HCT116 (cell line): ENCODE measurements at regions not wholly inside any gene's neighbourhood (a gene's known extent, or its start where the extent isn't known, plus 50 kb on each side); places are given as distances from the start of the nearest gene placed in this dataset.

Source experiments
- ATAC-seq: fragments of 200-7000 bp; cut with Tn5 transposase; 2 replicates; pipeline ENCODE4 v1.9.1; 2020; ENCODE audit warnings: mild to moderate bottlenecking, moderate library complexity
- BruUV-seq: library from RNA; stranded (reverse); fragments of 400-500 nt; replicated peaks from 2 replicates; lab custom pipeline; 2021; lab: Mats Ljungman, UMichigan
- CTCF ChIA-PET: fragments of 300-600 bp; sonication (Branson Sonifier 250); formaldehyde crosslinking; loops from one replicate; lab custom pipeline; 2021; ENCODE audit warnings: antibody characterized with exemption; lab: Charles Lee
- POLR2A ChIA-PET: fragments of 300-600, 350-600 bp; sonication (Branson Sonifier 250); formaldehyde crosslinking; loops from one replicate; lab custom pipeline; 2021; ENCODE audit warnings: antibody characterized with exemption; lab: Charles Lee
- RAD21 ChIA-PET, 2 experiments: fragments of 300-600 bp; sonication (Branson Sonifier 250); formaldehyde crosslinking; loops; one replicate each; lab custom pipeline; 2023; ENCODE audit warnings: low total read pairs in 2 of 2; ENCODE audit not compliant: uncharacterized antibody in 2 of 2, unreplicated experiment in 2 of 2, low non-redundant PET in 1 of 2; lab: Charles Lee
- DNase-seq: peaks from one replicate; pipeline ENCODE4 v3.0.0-alpha.2; 2010; ENCODE audit warnings: low read depth, low spot score
- H2AFZ ChIP-seq: fragments of 200-600 bp; shearing (Covaris generic), sonication (generic); 2 replicates; pipeline ENCODE4 v1.6.1; 2017; ENCODE audit warnings: low read depth, mixed run types, mixed read lengths, antibody characterized with exemption, low read length; ENCODE audit not compliant: poor library complexity, severe bottlenecking
- H3K27ac ChIP-seq: 2 replicates; pipeline ENCODE4 v1.5.1; 2012; ENCODE audit warnings: low read depth, low read length
- H3K27me3 ChIP-seq: fragments of 200-600 bp; sonication (generic); 2 replicates; pipeline ENCODE4 v1.6.1; 2016; ENCODE audit warnings: mixed run types, low read length, mixed read lengths; ENCODE audit not compliant: insufficient read depth
- H3K36me3 ChIP-seq, 2 experiments: fragments of 200-500 bp in 1 of 2; fragments of 200-600 bp in 1 of 2; sonication (Bioruptor generic) in 1 of 2; sonication (generic) in 1 of 2; 2 replicates each; pipeline versions ENCODE4 v1.5.1 to v1.6.1; 2014 to 2016; ENCODE audit warnings: low read length in 2 of 2, inconsistent platforms in 1 of 2, mixed read lengths in 1 of 2, mixed run types in 1 of 2; ENCODE audit not compliant: insufficient read depth in 2 of 2, control insufficient read depth in 1 of 2
- H3K4me1 ChIP-seq, 2 experiments: fragments of 200-600 bp in 1 of 2; sonication (generic) in 1 of 2; 2 replicates each; pipeline versions ENCODE4 v1.5.1 to v1.6.1; 2012 to 2017; ENCODE audit warnings: low read length in 2 of 2, inconsistent platforms in 1 of 2, mild to moderate bottlenecking in 1 of 2, mixed read lengths in 1 of 2, mixed run types in 1 of 2, moderate library complexity in 1 of 2; ENCODE audit not compliant: insufficient read depth in 2 of 2, control insufficient read depth in 1 of 2
- H3K4me2 ChIP-seq: fragments of 200-600 bp; sonication (generic); 2 replicates; pipeline ENCODE4 v1.6.1; 2017; ENCODE audit warnings: mixed run types, low read length, mixed read lengths
- H3K4me3 ChIP-seq, 2 experiments: fragments of 200-600 bp in 1 of 2; sonication (generic) in 1 of 2; replicated peaks in 1 of 2; 2 replicates each; pipeline ENCODE4 v1.5.1; 2011 to 2016; ENCODE audit warnings: low read length in 2 of 2, control low read depth in 1 of 2, low read depth in 1 of 2, mild to moderate bottlenecking in 1 of 2, mixed read lengths in 1 of 2, mixed run types in 1 of 2
- H3K79me2 ChIP-seq: fragments of 200-600 bp; sonication (generic); 2 replicates; pipeline ENCODE4 v1.6.1; 2017; ENCODE audit warnings: mild to moderate bottlenecking, mixed run types, low read length, moderate library complexity, mixed read lengths; ENCODE audit not compliant: insufficient read depth
- H3K9ac ChIP-seq: fragments of 200-600 bp; sonication (generic); 2 replicates; pipeline ENCODE4 v1.6.1; 2016; ENCODE audit warnings: low read length, mixed read lengths
- H3K9me2 ChIP-seq: fragments of 200-600 bp; sonication (generic), shearing (Covaris generic); 2 replicates; pipeline ENCODE4 v1.6.1; 2017; ENCODE audit warnings: mixed run types, mild to moderate bottlenecking, moderate library complexity; ENCODE audit not compliant: insufficient read depth
- H3K9me3 ChIP-seq, 2 experiments: fragments of 200-500 bp in 1 of 2; fragments of 200-600 bp in 1 of 2; sonication (Bioruptor generic) in 1 of 2; sonication (generic) in 1 of 2; 2 replicates each; pipeline ENCODE4 v1.6.1; 2014 to 2017; ENCODE audit warnings: low read length in 2 of 2, mixed read lengths in 2 of 2, inconsistent platforms in 1 of 2, low read depth in 1 of 2, mild to moderate bottlenecking in 1 of 2, mixed run types in 1 of 2, moderate library complexity in 1 of 2; ENCODE audit not compliant: control insufficient read depth in 1 of 2, insufficient read depth in 1 of 2
- H4K20me1 ChIP-seq: fragments of 200-600 bp; sonication (generic), shearing (Covaris generic); 2 replicates; pipeline ENCODE4 v1.6.1; 2017; ENCODE audit warnings: mixed run types, mild to moderate bottlenecking, moderate library complexity; ENCODE audit not compliant: insufficient read depth
- CBX3 ChIP-seq: IDR thresholded peaks from 2 replicates; pipeline ENCODE4 v1.6.1; 2012; ENCODE audit warnings: low read depth
- EZH2 ChIP-seq: fragments of 200-600 bp; sonication (generic); IDR thresholded peaks from 2 replicates; pipeline ENCODE4 v1.6.1; 2017; ENCODE audit warnings: antibody characterized with exemption, mixed run types
- FOSL1 ChIP-seq: IDR thresholded peaks from 2 replicates; pipeline ENCODE4 v1.6.1; 2012; ENCODE audit warnings: low read depth
- JUND ChIP-seq: IDR thresholded peaks from 2 replicates; pipeline ENCODE4 v1.6.1; 2012
- POLR2AphosphoS5 ChIP-seq: IDR thresholded peaks from 2 replicates; pipeline ENCODE4 v1.6.1; 2011; ENCODE audit warnings: mild to moderate bottlenecking, low read depth, low read length, moderate library complexity
- SRF ChIP-seq: IDR thresholded peaks from 2 replicates; pipeline ENCODE4 v1.6.1; 2012; ENCODE audit warnings: low read depth
- YY1 ChIP-seq: IDR thresholded peaks from 2 replicates; pipeline ENCODE4 v1.6.1; 2011; ENCODE audit warnings: low read length, low read depth, moderate library complexity, mild to moderate bottlenecking; ENCODE audit not compliant: insufficient replicate concordance; ENCODE audit errors: extremely low read depth
- intact Hi-C: fragments of 100-400 bp; cut with micrococcal nuclease; formaldehyde crosslinking; loops from 2 replicates; pipeline ENCODE4 v1.10.0; 2022
- TF ChIP-seq, protein P1 (sequence below): IDR thresholded peaks from 2 replicates; pipeline ENCODE4 v1.6.1; 2012
- TF ChIP-seq, protein P2 (sequence below): IDR thresholded peaks from 2 replicates; pipeline ENCODE4 v1.6.1; 2011; ENCODE audit warnings: mild to moderate bottlenecking, low read length, moderate library complexity; ENCODE audit not compliant: insufficient replicate concordance; ENCODE audit errors: extremely low read depth
- TF ChIP-seq, protein P3 (sequence below): IDR thresholded peaks from 2 replicates; pipeline ENCODE4 v1.6.1; 2012; ENCODE audit warnings: low read depth

DNA sequence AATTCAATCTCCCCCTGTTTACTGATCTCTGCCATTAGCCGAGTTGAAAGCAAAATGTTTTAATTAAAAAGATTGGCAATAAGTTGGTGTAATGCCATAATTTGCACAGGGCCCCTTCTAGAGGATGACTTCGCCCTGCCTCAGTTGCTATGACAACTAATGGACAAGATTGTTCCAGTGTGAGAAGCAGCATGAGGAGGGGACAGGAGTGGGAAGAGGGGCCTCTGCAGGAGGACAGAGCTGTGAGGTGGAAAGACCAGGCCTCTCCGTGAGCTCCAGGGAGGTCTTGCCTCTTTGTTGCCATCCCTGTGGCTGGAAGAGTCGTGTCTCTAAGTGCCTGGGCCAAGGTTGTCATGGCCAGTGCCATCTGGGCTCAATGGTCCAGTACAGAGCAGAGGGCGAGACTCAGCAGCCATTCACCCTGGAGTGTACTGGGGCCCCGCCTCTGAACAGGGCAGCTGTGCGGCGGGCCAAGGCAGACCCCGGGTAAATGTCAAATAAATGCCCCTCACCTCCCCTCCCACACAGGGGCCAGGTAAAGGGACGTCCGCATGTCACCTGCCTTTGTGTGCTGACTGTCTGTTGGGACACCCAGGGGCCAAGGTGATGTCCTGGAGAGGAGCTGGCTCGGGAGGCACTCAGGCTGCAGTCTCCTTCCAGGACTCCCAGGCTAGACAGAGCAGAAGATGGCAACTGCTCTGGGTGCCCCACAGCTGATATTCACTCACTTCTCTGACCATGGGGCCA is 97.0 kb upstream of the RET start:
- no peaks in the 10 kb centered on the region for H3K79me2 ChIP-seq
- BruUV-seq: no TSS peak
- no peak for ATAC-seq
- H2AFZ ChIP-seq: no peak overlapping the region
- ChIA-PET POLR2A (no interaction called here), CTCF (no interaction called here), RAD21 (no interaction called here)
- no peak overlapping the region for H3K4me2 ChIP-seq
- intact Hi-C loops: no loop called here
- no peaks in the 10 kb centered on the region for H3K9me3 ChIP-seq
- H3K9ac ChIP-seq: no peak overlapping the region
- DNase-seq: no peak
- H4K20me1 ChIP-seq: no peaks in the 10 kb centered on the region
- no peak overlapping the region for H3K4me3 ChIP-seq
- no peak for TF ChIP-seq CBX3
- no peak for TF ChIP-seq POLR2AphosphoS5
- TF ChIP-seq, protein P1, sequence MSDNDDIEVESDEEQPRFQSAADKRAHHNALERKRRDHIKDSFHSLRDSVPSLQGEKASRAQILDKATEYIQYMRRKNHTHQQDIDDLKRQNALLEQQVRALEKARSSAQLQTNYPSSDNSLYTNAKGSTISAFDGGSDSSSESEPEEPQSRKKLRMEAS: no peak
- TF ChIP-seq FOSL1: no peak
- H3K9me2 ChIP-seq: no peaks in the 10 kb centered on the region
- no peaks in the 10 kb centered on the region for H3K27me3 ChIP-seq
- no peaks in the 10 kb centered on the region for H3K36me3 ChIP-seq
- H3K27ac ChIP-seq: no peak overlapping the region
- H3K4me1 ChIP-seq: peaks cover 0 to 6% of the 10 kb centered on the region in 2 experiments; a peak in 1 of 4 replicates

DNA sequence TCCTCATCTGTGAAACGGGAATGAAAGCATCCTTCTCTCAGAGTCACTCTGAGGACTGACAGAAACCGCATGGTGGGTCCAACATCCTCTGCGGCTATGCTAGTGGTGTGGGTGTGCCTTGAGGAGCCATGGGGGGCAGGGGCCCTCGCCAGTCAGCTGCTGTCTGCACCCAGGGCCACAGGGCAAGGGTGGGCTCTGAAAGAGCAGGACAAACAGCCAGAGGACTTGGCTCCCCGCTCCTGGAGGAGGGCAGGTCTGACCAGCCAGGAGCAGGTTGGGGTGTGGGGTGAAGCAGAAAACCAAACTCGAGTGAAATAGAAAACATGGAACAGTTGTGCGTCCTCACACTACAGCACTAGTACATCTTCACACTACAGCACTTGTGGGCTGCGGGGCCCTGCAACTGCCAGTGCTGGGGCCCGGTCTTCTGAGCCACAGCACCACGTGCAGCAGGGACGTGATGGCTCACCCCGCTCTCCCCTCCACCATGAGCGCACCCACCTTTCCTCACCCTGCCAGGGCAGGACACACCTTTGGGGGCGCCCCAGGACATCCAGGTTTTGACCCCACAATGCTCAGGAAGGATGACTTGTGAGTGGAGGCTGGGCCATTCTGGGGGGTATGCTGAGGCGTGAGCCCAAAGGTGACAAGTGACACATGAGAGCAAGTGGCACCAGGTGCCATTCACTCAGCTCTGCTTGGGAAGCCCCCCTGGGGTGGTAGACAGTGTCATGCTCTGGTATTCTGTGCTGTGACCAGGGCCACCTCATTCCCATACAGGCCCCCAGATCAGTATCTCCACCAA is 96.1 kb upstream of the RET start:
- no TSS peak for BruUV-seq
- Histone ChIP-seq H3K79me2 (no peaks in the 10 kb centered on the region), H3K4me2 (no peak overlapping the region), H3K9me2 (no peaks in the 10 kb centered on the region), H2AFZ (no peak overlapping the region), H3K4me3 (no peak overlapping the region), H3K9me3 (no peaks in the 10 kb centered on the region), H4K20me1 (no peaks in the 10 kb centered on the region), H3K27ac (no peak overlapping the region), H3K27me3 (no peaks in the 10 kb centered on the region), H3K9ac (no peak overlapping the region), H3K4me1 (0 out of 4 replicates have a peak, but pooled peaks cover 0 to under 1% of the 10 kb centered on the region in 2 experiments), H3K36me3 (no peaks in the 10 kb centered on the region)
- DNase-seq (no peak), ATAC-seq (no peak)
- RAD21 ChIA-PET: no interaction called here
- intact Hi-C loops: no loop called here
- POLR2A ChIA-PET: no interaction called here
- CTCF ChIA-PET: no interaction called here
- TF ChIP-seq SRF (no peak), EZH2 (no peak), YY1 (no peak), JUND (no peak)
- TF ChIP-seq, protein P1: no peak
- TF ChIP-seq, protein P2, sequence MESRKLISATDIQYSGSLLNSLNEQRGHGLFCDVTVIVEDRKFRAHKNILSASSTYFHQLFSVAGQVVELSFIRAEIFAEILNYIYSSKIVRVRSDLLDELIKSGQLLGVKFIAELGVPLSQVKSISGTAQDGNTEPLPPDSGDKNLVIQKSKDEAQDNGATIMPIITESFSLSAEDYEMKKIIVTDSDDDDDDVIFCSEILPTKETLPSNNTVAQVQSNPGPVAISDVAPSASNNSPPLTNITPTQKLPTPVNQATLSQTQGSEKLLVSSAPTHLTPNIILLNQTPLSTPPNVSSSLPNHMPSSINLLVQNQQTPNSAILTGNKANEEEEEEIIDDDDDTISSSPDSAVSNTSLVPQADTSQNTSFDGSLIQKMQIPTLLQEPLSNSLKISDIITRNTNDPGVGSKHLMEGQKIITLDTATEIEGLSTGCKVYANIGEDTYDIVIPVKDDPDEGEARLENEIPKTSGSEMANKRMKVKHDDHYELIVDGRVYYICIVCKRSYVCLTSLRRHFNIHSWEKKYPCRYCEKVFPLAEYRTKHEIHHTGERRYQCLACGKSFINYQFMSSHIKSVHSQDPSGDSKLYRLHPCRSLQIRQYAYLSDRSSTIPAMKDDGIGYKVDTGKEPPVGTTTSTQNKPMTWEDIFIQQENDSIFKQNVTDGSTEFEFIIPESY: no peak
- TF ChIP-seq, protein P3, sequence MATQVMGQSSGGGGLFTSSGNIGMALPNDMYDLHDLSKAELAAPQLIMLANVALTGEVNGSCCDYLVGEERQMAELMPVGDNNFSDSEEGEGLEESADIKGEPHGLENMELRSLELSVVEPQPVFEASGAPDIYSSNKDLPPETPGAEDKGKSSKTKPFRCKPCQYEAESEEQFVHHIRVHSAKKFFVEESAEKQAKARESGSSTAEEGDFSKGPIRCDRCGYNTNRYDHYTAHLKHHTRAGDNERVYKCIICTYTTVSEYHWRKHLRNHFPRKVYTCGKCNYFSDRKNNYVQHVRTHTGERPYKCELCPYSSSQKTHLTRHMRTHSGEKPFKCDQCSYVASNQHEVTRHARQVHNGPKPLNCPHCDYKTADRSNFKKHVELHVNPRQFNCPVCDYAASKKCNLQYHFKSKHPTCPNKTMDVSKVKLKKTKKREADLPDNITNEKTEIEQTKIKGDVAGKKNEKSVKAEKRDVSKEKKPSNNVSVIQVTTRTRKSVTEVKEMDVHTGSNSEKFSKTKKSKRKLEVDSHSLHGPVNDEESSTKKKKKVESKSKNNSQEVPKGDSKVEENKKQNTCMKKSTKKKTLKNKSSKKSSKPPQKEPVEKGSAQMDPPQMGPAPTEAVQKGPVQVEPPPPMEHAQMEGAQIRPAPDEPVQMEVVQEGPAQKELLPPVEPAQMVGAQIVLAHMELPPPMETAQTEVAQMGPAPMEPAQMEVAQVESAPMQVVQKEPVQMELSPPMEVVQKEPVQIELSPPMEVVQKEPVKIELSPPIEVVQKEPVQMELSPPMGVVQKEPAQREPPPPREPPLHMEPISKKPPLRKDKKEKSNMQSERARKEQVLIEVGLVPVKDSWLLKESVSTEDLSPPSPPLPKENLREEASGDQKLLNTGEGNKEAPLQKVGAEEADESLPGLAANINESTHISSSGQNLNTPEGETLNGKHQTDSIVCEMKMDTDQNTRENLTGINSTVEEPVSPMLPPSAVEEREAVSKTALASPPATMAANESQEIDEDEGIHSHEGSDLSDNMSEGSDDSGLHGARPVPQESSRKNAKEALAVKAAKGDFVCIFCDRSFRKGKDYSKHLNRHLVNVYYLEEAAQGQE: no peak
